PC-9 (cell line): ENCODE measurements at regions not wholly inside any gene's neighbourhood (a gene's known extent, or its start where the extent isn't known, plus 50 kb on each side); places are given as distances from the start of the nearest gene placed in this dataset.

ENCODE experiments used
- BruUV-seq: library from RNA; stranded (reverse); fragments of 400-500 nt; replicated peaks from 2 replicates; lab custom pipeline; 2021; lab: Mats Ljungman, UMichigan
- CTCF ChIA-PET: fragments of 300-600 bp; sonication (Branson Sonifier 250); formaldehyde crosslinking; loops from one replicate; lab custom pipeline; 2022; ENCODE audit warnings: antibody characterized with exemption; lab: Charles Lee
- POLR2A ChIA-PET: fragments of 300-600 bp; sonication (Branson Sonifier 250); formaldehyde crosslinking; loops from one replicate; lab custom pipeline; 2022; ENCODE audit warnings: antibody characterized with exemption; ENCODE audit not compliant: unreplicated experiment; lab: Charles Lee
- DNase-seq, 2 experiments: peaks; one replicate each; pipeline versions ENCODE4 v3.0.0 to v3.0.0-alpha.2; 2015 to 2022; ENCODE audit warnings: mixed read lengths in 1 of 2
- H2AFZ ChIP-seq: fragments of 200-600 bp; sonication (generic); 2 replicates; pipeline ENCODE4 v1.8.1; 2017; ENCODE audit warnings: antibody characterized with exemption
- H3F3A ChIP-seq: fragments of 200-600 bp; sonication (generic); 2 replicates; pipeline ENCODE4 v1.8.1; 2017; ENCODE audit warnings: antibody characterized with exemption, mild to moderate bottlenecking, low read depth; ENCODE audit not compliant: insufficient read depth
- H3K27ac ChIP-seq: fragments of 200-600 bp; sonication (generic); 2 replicates; pipeline ENCODE4 v1.6.1; 2016; ENCODE audit warnings: mixed run types
- H3K27me3 ChIP-seq: fragments of 200-600 bp; sonication (generic); 2 replicates; pipeline ENCODE4 v1.6.1; 2016; ENCODE audit warnings: low read depth, mixed run types; ENCODE audit not compliant: insufficient read depth
- H3K36me3 ChIP-seq: fragments of 200-600 bp; sonication (generic); 2 replicates; pipeline ENCODE4 v1.6.1; 2016; ENCODE audit warnings: low read depth, mixed run types
- H3K4me1 ChIP-seq: fragments of 200-600 bp; sonication (generic); replicated peaks from 2 replicates; pipeline ENCODE4 v1.6.1; 2016; ENCODE audit warnings: mixed run types; ENCODE audit not compliant: insufficient read depth
- H3K4me2 ChIP-seq: fragments of 200-600 bp; sonication (generic); 2 replicates; pipeline ENCODE4 v1.6.1; 2017; ENCODE audit warnings: mixed run types
- H3K4me3 ChIP-seq: fragments of 200-600 bp; sonication (generic); 2 replicates; pipeline ENCODE4 v1.6.1; 2016; ENCODE audit warnings: mixed run types
- H3K79me2 ChIP-seq: fragments of 200-600 bp; sonication (generic); 2 replicates; pipeline ENCODE4 v1.6.1; 2017; ENCODE audit warnings: low read depth, mixed run types
- H3K9me2 ChIP-seq: fragments of 200-600 bp; sonication (generic); 2 replicates; pipeline ENCODE4 v1.8.1; 2017; ENCODE audit warnings: mild to moderate bottlenecking; ENCODE audit not compliant: insufficient read depth
- H3K9me3 ChIP-seq: fragments of 200-600 bp; sonication (generic); 2 replicates; pipeline ENCODE4 v1.8.1; 2016; ENCODE audit warnings: low read depth; ENCODE audit not compliant: insufficient read depth
- H4K20me1 ChIP-seq: fragments of 200-600 bp; sonication (generic); 2 replicates; pipeline ENCODE4 v1.8.1; 2017; ENCODE audit not compliant: insufficient read depth
- CTCF ChIP-seq: fragments of 200-600 bp; sonication (generic); conservative IDR thresholded peaks from 2 replicates; pipeline ENCODE4 v1.6.1; 2017; ENCODE audit warnings: mixed run types, antibody characterized with exemption, mild to moderate bottlenecking, moderate library complexity
- EZH2 ChIP-seq: fragments of 200-600 bp; sonication (generic); IDR thresholded peaks from 2 replicates; pipeline ENCODE4 v1.8.0; 2017; ENCODE audit warnings: antibody characterized with exemption, low read depth
- intact Hi-C: fragments of 100-400 bp; cut with micrococcal nuclease; formaldehyde crosslinking; loops from one replicate; pipeline ENCODE4 v1.10.0; 2022; ENCODE audit not compliant: unreplicated experiment

- H3F3A ChIP-seq = no peaks in the 10 kb centered on the region
- no peak for DNase-seq
- no peak overlapping the region for H3K27ac ChIP-seq
- no peak overlapping the region for H3K4me3 ChIP-seq
- intact Hi-C loops = no loop called here
- no peaks in the 10 kb centered on the region for H3K36me3 ChIP-seq
- ChIA-PET POLR2A (no interaction called here), CTCF (no interaction called here)
- no peaks in the 10 kb centered on the region for H3K9me2 ChIP-seq
- no peaks in the 10 kb centered on the region for H3K9me3 ChIP-seq
- H3K27me3 ChIP-seq = no peaks in the 10 kb centered on the region
- H3K4me1 ChIP-seq = no peaks in the 10 kb centered on the region
- no TSS peak for BruUV-seq
- no peak overlapping the region for H3K4me2 ChIP-seq
- no peaks in the 10 kb centered on the region for H3K79me2 ChIP-seq
- TF ChIP-seq EZH2 (no peak), CTCF (no peak)
- no peak overlapping the region for H2AFZ ChIP-seq
- H4K20me1 ChIP-seq = no peaks in the 10 kb centered on the region
Measured at GRCh38 chr1:218547957-218548730, 203.0 kb downstream of the TGFB2 start.

GRCh38 chr1:218548764-218549163 lies 203.6 kb downstream of the TGFB2 start:
- DNase-seq = no peak

GRCh38 chr1:218553197-218553596 lies 208.1 kb downstream of the TGFB2 start:
- no peaks in the 10 kb centered on the region for H4K20me1 ChIP-seq
- H3K4me1 ChIP-seq = no peaks in the 10 kb centered on the region
- no TSS peak for BruUV-seq
- no peak overlapping the region for H3K4me2 ChIP-seq
- no peaks in the 10 kb centered on the region for H3K9me3 ChIP-seq
- DNase-seq = no peak
- intact Hi-C loops = no loop called here
- CTCF ChIA-PET = interaction anchor here (0.7 kb wide), 1 partner anchor 23 kb away, joined by 9 read pairs; no protein-coding TSS in a partner anchor
- H3K79me2 ChIP-seq = no peaks in the 10 kb centered on the region
- no peak overlapping the region for H3K27ac ChIP-seq
- H3K27me3 ChIP-seq = no peaks in the 10 kb centered on the region
- no peaks in the 10 kb centered on the region for H3K36me3 ChIP-seq
- no peak for TF ChIP-seq EZH2
- no peak for TF ChIP-seq CTCF
- no peaks in the 10 kb centered on the region for H3F3A ChIP-seq
- H2AFZ ChIP-seq = no peak overlapping the region
- H3K9me2 ChIP-seq = no peaks in the 10 kb centered on the region
- POLR2A ChIA-PET = no interaction called here
- no peak overlapping the region for H3K4me3 ChIP-seq

More at GRCh38 chr1:218548764-218549163, 203.6 kb downstream of the TGFB2 start:
- no peak for TF ChIP-seq EZH2
- TF ChIP-seq CTCF = no peak
- H3K4me1 ChIP-seq = no peaks in the 10 kb centered on the region
- no peaks in the 10 kb centered on the region for H4K20me1 ChIP-seq
- no peaks in the 10 kb centered on the region for H3K79me2 ChIP-seq
- intact Hi-C loops = no loop called here
- H3K27ac ChIP-seq = no peak overlapping the region
- H3F3A ChIP-seq = no peaks in the 10 kb centered on the region
- no TSS peak for BruUV-seq
- no peaks in the 10 kb centered on the region for H3K27me3 ChIP-seq
- H3K9me3 ChIP-seq = no peaks in the 10 kb centered on the region
- H3K4me2 ChIP-seq = no peak overlapping the region
- H3K36me3 ChIP-seq = no peaks in the 10 kb centered on the region
- no peak overlapping the region for H3K4me3 ChIP-seq
- CTCF ChIA-PET = no interaction called here
- H3K9me2 ChIP-seq = no peaks in the 10 kb centered on the region
- POLR2A ChIA-PET = no interaction called here
- H2AFZ ChIP-seq = no peak overlapping the region
